Neuronal stem cell (in vitro differentiated cells): ENCODE measurements at regions not wholly inside any gene's neighbourhood (a gene's known extent, or its start where the extent isn't known, plus 50 kb on each side); places are given as distances from the start of the nearest gene placed in this dataset.

Experiments
- DNase-seq: peaks from one replicate; pipeline ENCODE4 v3.0.0-alpha.2; 2013; ENCODE audit warnings: low spot score
- H2AFZ ChIP-seq: one replicate; pipeline ENCODE4 v1.6.1; 2013; ENCODE audit warnings: mild to moderate bottlenecking, low read length, inconsistent platforms
- H2AK5ac ChIP-seq: 2 replicates; pipeline ENCODE4 v1.6.1; 2013; ENCODE audit warnings: low read depth, mild to moderate bottlenecking, inconsistent platforms, low read length, moderate library complexity, mixed read lengths
- H2BK120ac ChIP-seq: 2 replicates; pipeline ENCODE4 v1.6.1; 2013; ENCODE audit warnings: low read depth, mild to moderate bottlenecking, inconsistent platforms, low read length, moderate library complexity, mixed read lengths
- H2BK12ac ChIP-seq: one replicate; pipeline ENCODE4 v1.6.1; 2013; ENCODE audit warnings: low read length, inconsistent platforms
- H2BK15ac ChIP-seq: 2 replicates; pipeline ENCODE4 v1.6.1; 2013; ENCODE audit warnings: mild to moderate bottlenecking, low read length, inconsistent platforms, mixed read lengths
- H2BK5ac ChIP-seq: one replicate; pipeline ENCODE4 v1.6.1; 2013; ENCODE audit warnings: inconsistent platforms, mild to moderate bottlenecking, low read length, moderate library complexity
- H3K14ac ChIP-seq: one replicate; pipeline ENCODE4 v1.6.1; 2013; ENCODE audit warnings: low read length, inconsistent platforms
- H3K18ac ChIP-seq: 2 replicates; pipeline ENCODE4 v1.6.1; 2013; ENCODE audit warnings: low read length, inconsistent platforms
- H3K23ac ChIP-seq: 2 replicates; pipeline ENCODE4 v1.6.1; 2013; ENCODE audit warnings: low read depth, mild to moderate bottlenecking, mixed read lengths, low read length, inconsistent platforms; ENCODE audit not compliant: poor library complexity
- H3K27ac ChIP-seq: replicated peaks from 3 replicates; pipeline ENCODE4 v1.5.1; 2013; ENCODE audit warnings: low read length, inconsistent platforms
- H3K27me3 ChIP-seq, 3 experiments: 2 replicates each; pipeline ENCODE4 v1.6.1; 2013; ENCODE audit warnings: low read length in 3 of 3, mild to moderate bottlenecking in 2 of 3, inconsistent platforms in 1 of 3, low read depth in 1 of 3, mixed read lengths in 1 of 3, moderate library complexity in 1 of 3; ENCODE audit not compliant: control insufficient read depth in 3 of 3, insufficient read depth in 3 of 3
- H3K36me3 ChIP-seq, 2 donors: replicated peaks in 1 of 2; 2 replicates each; pipeline ENCODE4 v1.6.1; 2013; ENCODE audit warnings: low read length in 2 of 2; ENCODE audit not compliant: control insufficient read depth in 2 of 2, insufficient read depth in 2 of 2
- H3K4ac ChIP-seq: 2 replicates; pipeline ENCODE4 v1.6.1; 2013; ENCODE audit warnings: inconsistent platforms, mild to moderate bottlenecking, low read length, moderate library complexity
- H3K4me1 ChIP-seq, 2 donors: 1 replicate in 1 of 2; 2 replicates in 1 of 2; pipeline ENCODE4 v1.6.1; 2013; ENCODE audit warnings: low read length in 2 of 2, low read depth in 1 of 2; ENCODE audit not compliant: control insufficient read depth in 2 of 2, insufficient read depth in 1 of 2
- H3K4me2 ChIP-seq: one replicate; pipeline ENCODE4 v1.6.1; 2013; ENCODE audit warnings: mild to moderate bottlenecking, low read length, inconsistent platforms; ENCODE audit not compliant: insufficient read depth, poor library complexity, severe bottlenecking
- H3K4me3 ChIP-seq, 2 donors: 2 replicates each; pipeline ENCODE4 v1.5.1; 2013; ENCODE audit warnings: low read length in 2 of 2, mild to moderate bottlenecking in 2 of 2, inconsistent platforms in 1 of 2, moderate library complexity in 1 of 2
- H3K79me1 ChIP-seq: one replicate; pipeline ENCODE4 v1.6.1; 2013; ENCODE audit warnings: low read depth, mild to moderate bottlenecking, inconsistent platforms, low read length, moderate library complexity
- H3K9ac ChIP-seq: one replicate; pipeline ENCODE4 v1.6.1; 2013; ENCODE audit warnings: mild to moderate bottlenecking, low read depth, low read length, inconsistent platforms; ENCODE audit not compliant: poor library complexity
- H3K9me3 ChIP-seq, 2 donors: replicated peaks in 1 of 2; 2 replicates each; pipeline versions ENCODE3 to v1.6.1; 2013; ENCODE audit warnings: low read length in 2 of 2, mild to moderate bottlenecking in 2 of 2, inconsistent platforms in 1 of 2, low read depth in 1 of 2, mixed read lengths in 1 of 2, moderate library complexity in 1 of 2; ENCODE audit not compliant: control insufficient read depth in 2 of 2, insufficient read depth in 1 of 2
- H4K8ac ChIP-seq: one replicate; pipeline ENCODE4 v1.6.1; 2013; ENCODE audit warnings: low read depth, mild to moderate bottlenecking, inconsistent platforms, low read length, moderate library complexity
- H4K91ac ChIP-seq: one replicate; pipeline ENCODE4 v1.6.1; 2013; ENCODE audit warnings: low read length, low read depth, mild to moderate bottlenecking, inconsistent platforms; ENCODE audit not compliant: poor library complexity
- WGBS, 2 donors: extraction: QIAGEN DNeasy Blood & Tissue Kit; methylation state at CpG; one replicate each; pipeline ENCODE4 v1.1.7; 2013; ENCODE audit warnings: missing lambda C conversion rate in 2 of 2, mixed read lengths in 1 of 2; ENCODE audit not compliant: insufficient read length in 2 of 2, insufficient replicate concordance in 1 of 2; ENCODE audit errors: extremely low coverage in 2 of 2; 5-methylcytosine and 5-hydroxymethylcytosine counted together

GRCh38 chr13:64553411-64554129, 2676.6 kb downstream of the PCDH9 start:
- Histone ChIP-seq H3K4me1 (no peaks in the 10 kb centered on the region), H3K79me1 (no peaks in the 10 kb centered on the region), H3K4ac (no peak overlapping the region), H4K8ac (no peak overlapping the region), H2BK5ac (no peak overlapping the region), H3K9ac (no peak overlapping the region), H3K14ac (no peak overlapping the region), H2BK120ac (no peak overlapping the region), H3K9me3 (no peaks in the 10 kb centered on the region), H3K27me3 (no peaks in the 10 kb centered on the region), H2BK15ac (no peak overlapping the region), H3K27ac (no peak overlapping the region), H2AFZ (no peak overlapping the region), H2BK12ac (no peak overlapping the region), H3K4me3 (no peak overlapping the region), H4K91ac (no peak overlapping the region), H3K36me3 (no peaks in the 10 kb centered on the region), H3K4me2 (no peak overlapping the region), H3K18ac (no peak overlapping the region), H3K23ac (no peak overlapping the region), H2AK5ac (no peak overlapping the region)
- WGBS, 2 donors: no CpG with 5 or more reads among the region's 2 CpGs
- DNase-seq: no peak

- no peak for DNase-seq
Measured at GRCh38 chr13:64551755-64552154, 2678.4 kb downstream of the PCDH9 start.

GRCh38 chr13:64546371-64546770, 2683.8 kb downstream of the PCDH9 start:
- Histone ChIP-seq H2BK120ac (no peak overlapping the region), H3K9ac (no peak overlapping the region), H2BK12ac (no peak overlapping the region), H3K4me1 (no peaks in the 10 kb centered on the region), H2BK15ac (no peak overlapping the region), H3K4me2 (no peak overlapping the region), H2BK5ac (no peak overlapping the region), H3K4ac (no peak overlapping the region), H3K23ac (no peak overlapping the region), H3K18ac (no peak overlapping the region), H3K79me1 (no peaks in the 10 kb centered on the region), H2AFZ (no peak overlapping the region), H3K27me3 (no peaks in the 10 kb centered on the region), H3K9me3 (no peaks in the 10 kb centered on the region), H2AK5ac (no peak overlapping the region), H3K27ac (no peak overlapping the region), H3K14ac (no peak overlapping the region), H3K36me3 (no peaks in the 10 kb centered on the region), H3K4me3 (no peak overlapping the region), H4K91ac (no peak overlapping the region), H4K8ac (no peak overlapping the region)
- no CpG with 5 or more reads among the region's 1 CpG for WGBS, 2 donors
- no peak for DNase-seq

More at GRCh38 chr13:64551755-64552154, 2678.4 kb downstream of the PCDH9 start:
- H3K9me3 ChIP-seq: no peaks in the 10 kb centered on the region
- no peak overlapping the region for H3K4me3 ChIP-seq
- no CpG with 5 or more reads among the region's 1 CpG for WGBS, 2 donors
- H3K27ac ChIP-seq: no peak overlapping the region
- H4K91ac ChIP-seq: no peak overlapping the region
- H2BK5ac ChIP-seq: no peak overlapping the region
- H3K27me3 ChIP-seq: no peaks in the 10 kb centered on the region
- no peak overlapping the region for H2AFZ ChIP-seq
- H3K4me2 ChIP-seq: no peak overlapping the region
- no peak overlapping the region for H3K14ac ChIP-seq
- H3K18ac ChIP-seq: no peak overlapping the region
- H2BK120ac ChIP-seq: no peak overlapping the region
- H4K8ac ChIP-seq: no peak overlapping the region
- H3K9ac ChIP-seq: no peak overlapping the region
- H2BK15ac ChIP-seq: no peak overlapping the region
- no peak overlapping the region for H2BK12ac ChIP-seq
- H3K36me3 ChIP-seq: no peaks in the 10 kb centered on the region
- H3K23ac ChIP-seq: no peak overlapping the region
- no peak overlapping the region for H2AK5ac ChIP-seq
- H3K4ac ChIP-seq: no peak overlapping the region
- no peaks in the 10 kb centered on the region for H3K79me1 ChIP-seq
- H3K4me1 ChIP-seq: no peaks in the 10 kb centered on the region

- H4K8ac ChIP-seq: no peak overlapping the region
- no peak overlapping the region for H3K23ac ChIP-seq
- no peak overlapping the region for H2BK5ac ChIP-seq
- DNase-seq: no peak
- no peak overlapping the region for H2BK12ac ChIP-seq
- no peak overlapping the region for H2AFZ ChIP-seq
- H3K4me1 ChIP-seq: no peaks in the 10 kb centered on the region
- H3K4ac ChIP-seq: no peak overlapping the region
- no CpG with 5 or more reads among the region's 2 CpGs for WGBS, 2 donors
- no peak overlapping the region for H3K14ac ChIP-seq
- no peak overlapping the region for H2AK5ac ChIP-seq
- no peak overlapping the region for H2BK120ac ChIP-seq
- no peak overlapping the region for H2BK15ac ChIP-seq
- H3K27me3 ChIP-seq: no peaks in the 10 kb centered on the region
- H3K27ac ChIP-seq: no peak overlapping the region
- no peak overlapping the region for H3K9ac ChIP-seq
- no peak overlapping the region for H3K4me3 ChIP-seq
- no peak overlapping the region for H3K18ac ChIP-seq
- no peaks in the 10 kb centered on the region for H3K36me3 ChIP-seq
- H3K79me1 ChIP-seq: no peaks in the 10 kb centered on the region
- no peak overlapping the region for H3K4me2 ChIP-seq
- H3K9me3 ChIP-seq: no peaks in the 10 kb centered on the region
- no peak overlapping the region for H4K91ac ChIP-seq
Measured at GRCh38 chr13:64540976-64541375, 2689.2 kb downstream of the PCDH9 start.
